GM21786 (cell line): ENCODE measurements at regions not wholly inside any gene's neighbourhood (a gene's known extent, or its start where the extent isn't known, plus 50 kb on each side); places are given as distances from the start of the nearest gene placed in this dataset.

Source experiments
- ATAC-seq: cut with Tn5 transposase; IDR thresholded peaks from one replicate; pipeline ENCODE4 v1.9.1; 2021; ENCODE audit not compliant: unreplicated experiment

DNA sequence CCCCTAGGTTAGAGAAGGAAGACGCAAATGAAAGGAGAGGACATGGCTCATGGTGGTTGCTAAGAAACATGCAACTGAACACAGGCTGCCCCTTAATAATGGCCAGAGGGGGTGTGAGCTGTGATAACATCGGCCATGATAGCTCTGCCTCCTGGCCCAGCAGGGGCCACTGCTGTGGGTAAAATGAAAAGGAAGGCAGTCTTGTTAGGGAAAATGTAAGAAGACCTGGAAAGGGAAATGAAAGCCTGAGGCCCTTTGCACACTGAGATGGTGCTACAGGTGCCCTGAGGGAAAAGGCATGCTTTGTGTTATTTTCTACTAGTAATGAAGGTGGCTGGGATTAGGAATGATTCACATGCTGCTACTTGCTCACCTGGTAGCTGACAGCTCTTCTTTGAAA lies 123.6 kb upstream of the MID1 start:
- no peak for ATAC-seq

DNA sequence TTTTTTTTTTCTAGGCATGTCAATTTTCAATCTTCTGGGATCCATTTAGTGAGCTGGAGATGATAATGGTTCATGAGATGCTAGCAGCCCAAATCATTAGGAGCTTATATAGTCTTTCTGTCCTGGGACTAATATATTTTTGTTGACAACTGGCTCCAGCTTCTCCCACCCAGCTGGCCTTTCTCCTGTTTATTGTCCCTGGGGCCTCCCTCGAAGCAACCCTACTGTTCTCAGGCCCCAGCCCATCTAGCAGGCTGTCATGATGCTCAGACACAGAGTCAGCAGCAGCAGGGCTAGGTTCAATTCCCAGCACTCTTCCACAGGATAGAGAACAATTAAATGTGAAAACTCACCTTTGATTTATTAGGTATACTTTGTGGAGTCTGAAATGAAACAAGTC lies 127.6 kb upstream of the MID1 start:
- no peak for ATAC-seq

DNA sequence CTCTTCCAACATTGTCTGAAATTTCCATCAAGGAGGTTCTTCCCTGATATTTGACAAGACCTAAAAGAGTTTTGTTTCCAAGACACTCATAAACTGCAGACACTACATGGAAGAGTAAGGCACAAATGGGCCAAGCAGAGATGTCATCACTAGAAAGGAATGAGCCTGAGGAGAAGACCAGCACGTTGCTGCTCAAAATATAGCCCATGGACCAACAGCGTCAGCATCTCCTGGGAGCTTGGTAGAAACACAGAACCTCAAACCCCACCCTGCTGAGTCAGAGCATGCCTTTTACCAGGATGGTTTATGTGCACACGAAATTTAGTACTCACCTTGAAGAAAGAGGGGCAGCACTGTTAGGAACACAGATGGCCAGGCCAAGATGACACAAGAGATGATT lies 128.7 kb upstream of the MID1 start:
- no peak for ATAC-seq

DNA sequence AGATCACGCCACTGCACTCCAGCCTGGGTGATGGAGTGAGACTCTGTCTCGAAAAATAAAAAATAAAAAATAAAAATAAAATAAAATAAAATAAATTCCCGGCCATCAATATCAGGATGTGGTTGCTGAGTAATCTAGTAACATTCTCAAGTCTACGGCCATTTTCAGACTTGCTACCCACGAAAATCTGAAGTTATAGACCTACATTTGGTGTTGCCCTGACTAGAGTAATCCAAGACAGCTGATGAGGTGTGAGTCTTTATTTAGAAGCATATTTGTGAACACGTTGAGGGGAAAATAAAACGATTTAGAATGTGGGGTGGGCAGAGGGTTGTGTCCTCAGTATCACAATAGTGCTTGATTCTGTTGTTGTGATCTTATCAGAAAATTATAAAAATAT lies 130.2 kb upstream of the MID1 start:
- no peak for ATAC-seq

DNA sequence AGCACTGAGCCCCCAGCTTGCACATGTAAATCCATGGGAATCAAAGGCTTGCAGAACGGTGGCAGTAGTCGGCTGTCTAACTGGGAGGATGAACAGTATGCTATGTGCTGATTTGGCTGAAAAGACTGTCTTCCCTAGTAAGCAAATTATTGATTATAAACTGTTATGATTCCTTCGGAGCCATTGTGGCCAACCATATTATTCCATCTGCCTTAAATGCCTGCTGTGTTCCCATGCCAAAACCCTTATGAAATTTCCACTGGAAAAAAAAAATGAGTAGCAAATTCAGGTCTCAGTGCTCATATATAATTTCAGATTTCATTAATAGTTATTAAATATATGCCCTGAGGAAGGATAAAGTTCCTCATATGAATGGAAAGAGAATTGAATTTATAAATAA lies 132.7 kb upstream of the MID1 start:
- ATAC-seq, result no peak

DNA sequence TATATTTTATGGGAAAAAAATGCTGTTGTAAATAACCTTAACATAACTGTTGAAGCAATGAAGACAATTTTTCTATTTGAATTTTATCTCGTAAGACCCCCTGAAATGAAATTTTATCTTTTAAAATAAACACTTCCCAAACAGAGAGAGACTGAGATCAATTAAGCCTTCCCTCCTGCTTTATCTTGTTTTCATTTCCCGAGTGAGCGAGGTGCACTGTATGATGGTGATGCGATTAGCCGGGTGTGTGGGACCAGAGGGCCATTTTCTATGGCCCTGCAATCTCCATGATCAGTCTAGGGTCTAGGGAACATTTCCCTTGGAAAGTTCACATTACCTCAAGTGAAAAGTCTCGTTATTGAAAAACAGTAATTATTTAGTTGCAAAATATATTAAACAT lies 134.1 kb upstream of the MID1 start:
- no peak for ATAC-seq

DNA sequence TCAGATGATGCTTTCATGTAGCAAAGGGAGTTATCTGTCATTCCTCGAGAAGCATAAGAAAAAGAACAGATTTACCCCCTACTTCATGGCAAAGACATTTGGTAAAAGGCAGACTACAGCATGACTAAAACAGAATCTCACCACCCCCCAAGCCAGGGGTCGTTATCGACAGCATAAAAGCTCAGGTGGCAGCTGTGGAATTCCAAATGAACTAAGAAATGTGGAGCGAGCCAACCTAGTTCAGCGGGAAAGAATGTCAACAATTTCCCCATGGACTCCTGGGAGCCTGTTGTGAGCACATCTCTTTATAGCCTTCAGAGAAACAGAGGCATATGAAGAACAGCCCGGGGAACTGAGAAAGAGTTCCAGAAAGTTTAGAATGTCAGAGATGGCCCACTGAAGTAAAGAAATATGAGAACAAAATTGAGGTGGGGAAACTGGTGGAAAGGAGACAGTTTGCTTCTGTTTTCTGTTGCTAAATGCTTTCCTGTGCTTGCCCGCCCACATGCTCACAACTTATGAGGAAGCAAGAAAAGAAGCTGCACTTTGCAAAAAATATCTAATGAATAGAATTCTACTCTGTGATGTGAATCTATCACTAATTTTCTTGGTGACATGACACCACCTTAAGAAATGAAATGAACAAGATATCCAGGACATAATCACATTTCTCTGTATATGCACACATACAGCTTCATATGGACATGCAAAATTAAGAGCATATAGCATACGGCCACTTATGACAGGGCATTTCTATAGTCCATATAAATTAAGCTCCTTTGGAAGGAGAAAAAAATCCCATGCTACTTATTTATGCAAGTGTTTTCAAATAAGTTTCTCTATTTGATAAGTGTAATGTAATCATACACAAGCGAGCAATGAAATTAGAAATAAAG lies 135.3 kb upstream of the MID1 start:
- ATAC-seq, result no peak

DNA sequence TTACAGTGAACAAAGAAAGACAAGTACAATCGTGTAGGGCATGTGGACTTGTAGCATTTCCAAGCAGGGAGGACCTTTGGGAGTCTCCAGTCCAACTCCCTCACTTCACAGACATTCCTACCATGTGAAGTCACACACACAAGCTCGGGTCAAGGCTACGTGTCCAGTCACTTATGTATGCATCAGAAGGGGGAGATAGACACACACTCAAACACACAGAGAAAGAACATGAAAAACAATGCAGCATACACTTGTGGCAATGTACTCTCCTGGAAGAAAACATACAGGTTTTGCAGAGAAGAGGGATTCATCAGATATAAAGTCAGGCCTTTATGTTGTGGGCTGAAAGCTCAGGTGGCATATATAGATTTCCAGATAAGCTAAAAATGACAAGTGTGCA lies 136.1 kb upstream of the MID1 start:
- no peak for ATAC-seq

DNA sequence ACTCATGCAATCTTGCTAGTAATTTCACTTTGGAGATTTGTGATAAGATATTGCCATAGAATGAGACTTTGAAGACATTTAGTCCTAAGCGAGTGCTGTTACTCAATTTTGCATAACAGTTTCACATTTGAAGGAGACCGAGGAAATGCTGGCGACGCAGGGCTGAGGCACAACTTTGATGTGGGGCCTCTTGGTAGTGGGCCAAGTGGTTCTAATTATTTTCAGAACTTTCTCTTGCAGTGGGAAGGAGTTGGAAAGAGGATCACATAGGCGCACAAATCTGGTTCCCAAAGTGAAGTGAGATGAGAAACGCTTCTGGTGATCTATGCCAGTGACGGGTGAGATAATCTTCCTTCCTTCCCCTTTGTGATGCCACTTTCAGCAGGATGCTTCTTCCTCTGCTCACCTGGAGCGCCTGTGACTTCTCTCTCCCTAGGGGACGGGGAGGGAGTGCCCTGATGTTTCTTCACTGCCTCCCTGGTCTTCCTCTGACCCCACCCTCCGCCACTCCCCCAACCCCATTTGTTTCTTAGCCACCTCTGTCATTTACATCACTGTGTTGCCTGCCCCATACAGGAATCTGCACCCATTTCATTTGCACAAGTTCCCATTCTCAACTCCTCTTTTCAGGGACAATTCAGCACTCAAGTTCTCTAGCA lies 138.9 kb upstream of the MID1 start:
- no peak for ATAC-seq

DNA sequence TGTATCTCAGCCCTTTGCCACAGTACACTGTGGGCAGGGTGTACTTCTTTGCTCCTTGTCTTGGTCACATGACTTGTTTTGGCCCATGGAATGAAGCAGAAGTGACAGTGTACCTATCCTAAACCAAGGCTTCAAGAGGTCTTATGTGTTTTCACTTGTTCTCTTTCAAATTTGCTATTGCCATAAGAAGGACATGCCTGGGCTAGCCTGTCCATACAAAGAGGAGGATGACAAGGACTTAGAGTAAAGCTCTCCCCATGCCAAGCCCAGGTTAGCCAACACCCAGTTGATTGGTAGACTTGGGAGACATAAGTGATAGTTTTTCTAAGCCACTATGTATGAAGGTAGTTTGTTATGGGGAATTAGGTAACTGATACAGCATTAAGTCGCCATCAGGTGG lies 141.1 kb upstream of the MID1 start:
- no peak for ATAC-seq

DNA sequence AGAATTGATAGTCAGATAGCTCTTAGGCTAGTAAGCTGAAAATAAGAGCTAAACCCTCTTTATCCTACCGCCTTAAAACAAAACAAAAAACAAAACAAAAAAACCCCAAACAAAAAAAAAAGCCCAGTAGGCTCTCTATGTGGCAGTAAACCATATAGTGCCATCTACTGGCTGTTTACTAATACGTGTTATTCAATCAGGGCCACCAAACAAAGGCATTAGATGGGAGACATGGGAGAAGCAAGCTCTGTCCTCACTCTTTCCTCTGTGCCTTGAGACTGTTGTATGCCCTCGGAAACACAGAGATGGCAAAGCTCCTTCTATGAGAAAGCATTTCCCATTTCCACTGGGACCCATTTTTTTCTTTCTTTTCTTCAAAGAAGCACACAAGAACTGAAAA lies 148.8 kb upstream of the MID1 start:
- ATAC-seq, result peak; percentile 80

DNA sequence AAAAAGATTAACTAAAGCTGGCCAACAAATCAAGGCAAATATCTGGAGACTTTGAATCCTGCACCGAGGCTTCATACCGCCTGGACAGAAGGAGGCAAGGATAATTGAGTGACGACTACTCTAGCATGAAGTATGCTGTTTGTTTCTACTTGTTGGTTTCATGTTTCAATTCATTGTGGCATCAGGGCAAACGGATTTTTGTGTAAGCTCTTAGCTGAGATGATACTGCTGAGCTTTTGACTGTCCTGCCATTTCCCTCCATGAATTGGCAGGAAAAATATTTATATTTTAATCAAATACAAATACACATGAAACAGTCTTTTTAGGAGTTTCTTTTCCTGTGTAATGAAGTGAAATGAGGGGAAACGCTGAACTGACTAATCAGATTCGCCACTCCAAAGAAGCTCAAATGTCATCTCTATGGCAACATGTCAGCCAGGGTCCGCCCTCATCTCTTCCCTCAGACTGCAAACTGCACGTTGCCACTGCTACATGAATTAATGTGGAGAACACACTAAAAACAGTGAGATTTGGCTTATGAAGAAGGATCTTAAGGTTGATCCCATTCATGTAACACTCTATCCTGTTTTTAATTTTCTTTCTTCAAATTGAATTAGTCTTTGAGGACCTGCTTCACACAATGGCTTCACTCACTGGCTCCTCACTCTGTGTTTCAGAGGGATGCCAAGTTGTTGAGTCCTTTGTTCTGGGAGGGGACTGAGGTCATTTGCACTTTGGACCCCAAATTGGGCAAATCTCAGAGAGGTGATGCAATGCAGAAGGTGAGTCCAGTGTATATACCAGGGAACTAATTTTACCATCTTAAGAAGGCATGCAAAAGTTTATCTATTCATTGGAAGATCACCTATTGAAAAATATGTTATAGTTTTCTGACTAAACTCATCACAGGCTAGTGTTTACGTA lies 149.6 kb upstream of the MID1 start:
- ATAC-seq, result no peak

DNA sequence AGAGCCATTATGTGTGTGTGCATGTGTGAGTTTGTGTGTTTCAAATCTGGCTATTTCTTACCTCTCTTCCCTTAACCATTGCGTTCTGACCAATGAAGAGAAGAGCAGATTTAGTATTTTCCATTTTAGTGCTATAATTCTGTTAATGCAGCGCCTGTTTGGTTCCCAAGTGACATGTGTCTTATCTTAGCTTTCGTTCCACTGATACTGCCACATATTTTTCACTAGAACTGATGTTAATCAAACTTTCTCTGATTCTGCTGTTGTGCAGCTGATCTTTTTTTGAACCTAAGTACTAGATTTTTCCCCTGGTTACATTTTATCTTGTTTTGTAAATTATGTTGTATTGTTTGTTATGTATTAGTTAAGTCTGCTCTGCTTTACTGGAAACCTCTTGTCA lies 152.9 kb upstream of the MID1 start:
- no peak for ATAC-seq

DNA sequence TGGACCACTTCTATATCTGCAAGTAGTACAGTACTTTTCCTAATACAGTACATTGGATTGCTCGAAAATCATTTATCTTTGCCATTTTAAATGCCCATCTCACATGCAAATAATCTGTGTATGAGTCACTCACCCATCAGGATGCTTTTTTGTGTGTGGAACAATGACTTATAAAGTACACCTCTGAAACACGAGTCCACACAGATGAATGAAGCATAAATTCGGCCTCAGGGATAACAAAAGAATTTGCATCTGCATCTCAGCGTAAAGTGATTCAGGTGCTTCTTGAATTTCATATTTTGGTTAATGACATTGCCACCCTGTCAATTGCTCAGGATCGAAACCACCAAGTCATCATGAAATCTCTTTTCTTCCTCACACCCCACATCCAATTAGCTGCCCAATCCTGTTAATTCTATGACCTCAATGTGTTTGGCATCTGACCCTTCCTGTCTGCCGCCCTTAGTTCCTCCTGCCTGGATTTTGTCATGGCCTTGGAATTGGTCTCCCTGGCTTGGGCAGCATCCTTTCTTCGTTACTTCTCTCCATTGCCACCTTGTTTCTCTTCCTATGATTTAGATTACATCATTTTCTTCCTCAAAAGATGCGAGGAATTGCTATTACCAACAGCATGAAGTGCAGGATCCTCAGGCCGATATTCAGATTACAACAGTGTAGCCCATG lies 161.6 kb upstream of the MID1 start:
- ATAC-seq, result no peak

DNA sequence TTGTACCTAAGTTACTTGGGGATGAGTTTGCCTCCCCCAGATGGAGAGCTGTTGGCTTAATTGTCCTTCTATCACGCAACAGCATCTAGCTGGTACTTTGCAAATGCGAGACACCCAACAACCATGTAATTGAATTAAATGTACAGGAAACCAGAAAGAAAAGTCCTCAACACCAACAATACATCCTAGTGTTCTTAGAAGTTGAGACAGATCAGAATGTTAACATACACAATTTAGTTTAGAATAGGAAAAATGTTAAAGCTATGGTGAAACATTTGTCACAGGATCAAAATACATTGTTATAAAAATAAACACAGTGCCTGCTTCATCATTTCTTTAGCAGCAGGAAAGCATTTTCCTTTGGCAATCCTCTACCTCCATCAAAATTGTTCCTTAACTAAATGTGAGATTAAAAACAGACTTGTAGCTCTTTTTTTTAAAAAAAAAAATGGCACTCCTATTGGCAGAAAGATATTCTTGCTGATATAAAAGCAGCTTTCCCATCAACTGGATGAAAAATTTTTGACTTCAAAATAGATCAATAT lies 163.1 kb upstream of the MID1 start:
- no peak for ATAC-seq

DNA sequence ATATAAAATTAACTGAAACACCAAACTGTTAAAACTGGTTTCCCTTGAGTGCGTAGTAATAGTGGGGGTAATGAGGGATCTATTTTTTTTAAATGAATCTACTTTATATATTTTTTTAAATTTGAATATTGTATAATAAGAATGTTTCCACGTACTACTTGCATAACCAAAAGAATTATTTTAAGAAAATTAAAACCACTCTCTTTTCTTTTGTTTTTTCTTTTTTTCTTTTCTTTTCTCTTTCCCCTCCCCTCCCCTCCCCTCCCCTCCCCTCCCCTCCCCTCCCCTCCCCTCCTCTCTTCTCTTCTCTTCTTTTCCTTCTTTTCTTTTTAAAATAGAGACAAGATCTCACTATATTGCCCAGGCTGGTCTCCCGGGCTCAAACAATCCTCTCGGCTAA lies 166.9 kb upstream of the MID1 start:
- ATAC-seq, result no peak

DNA sequence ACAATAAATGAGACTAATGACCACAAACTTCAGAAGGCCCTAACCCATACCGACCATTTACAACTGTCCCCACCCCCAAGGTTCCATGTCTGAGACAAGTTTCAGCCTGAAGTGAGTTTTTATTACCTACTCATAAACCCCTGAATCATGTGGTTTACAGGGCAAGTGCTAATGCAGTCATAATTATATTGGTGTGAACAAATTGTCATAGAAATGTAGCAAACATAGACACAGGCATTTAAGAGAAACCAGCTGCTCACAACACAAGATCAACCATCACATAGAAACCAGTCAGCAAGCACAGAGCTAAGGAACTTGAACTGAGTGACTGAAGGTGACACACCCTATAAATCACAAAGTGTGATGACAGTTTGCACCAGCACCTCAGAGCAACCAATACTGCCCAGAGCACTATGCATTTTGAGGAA lies 173.8 kb upstream of the MID1 start:
- ATAC-seq, result no peak

DNA sequence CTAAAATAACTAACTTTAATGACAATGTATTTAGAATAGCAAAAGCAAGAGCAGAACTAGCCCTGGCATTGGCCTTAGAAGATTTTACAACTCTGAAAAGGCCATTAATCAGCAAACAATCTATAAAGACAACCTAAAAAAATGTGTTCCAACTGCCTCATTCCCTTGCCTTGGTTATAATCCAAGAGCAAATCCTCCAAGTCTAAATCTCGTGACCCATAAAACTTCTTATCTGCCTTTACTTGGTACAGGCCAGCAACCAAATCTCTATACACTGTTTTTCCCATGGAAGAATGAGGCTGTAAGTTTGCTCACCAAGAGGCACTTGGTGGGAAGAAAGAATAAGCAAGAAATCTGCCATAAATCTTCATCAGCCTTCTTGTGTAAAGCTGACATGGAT lies 175.3 kb upstream of the MID1 start:
- no peak for ATAC-seq

DNA sequence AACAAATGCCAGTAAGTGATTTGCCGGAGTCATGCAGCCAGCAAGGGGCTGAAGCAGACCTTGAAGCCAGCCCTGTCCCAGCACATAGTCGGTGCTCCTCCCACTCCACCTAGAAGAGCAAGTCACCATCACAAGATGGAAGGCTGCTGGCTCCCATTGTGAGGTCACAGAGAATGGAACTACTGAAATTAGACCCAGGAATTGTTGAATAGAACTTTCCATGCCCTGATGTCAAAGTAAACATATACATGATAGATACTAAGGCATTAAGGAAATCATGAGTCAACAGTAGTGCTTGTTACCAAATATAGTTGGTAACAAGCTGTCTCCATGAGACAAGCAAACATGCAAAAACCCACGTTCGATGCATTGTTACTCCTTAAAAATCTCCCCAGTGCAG lies 177.1 kb upstream of the MID1 start:
- no peak for ATAC-seq

DNA sequence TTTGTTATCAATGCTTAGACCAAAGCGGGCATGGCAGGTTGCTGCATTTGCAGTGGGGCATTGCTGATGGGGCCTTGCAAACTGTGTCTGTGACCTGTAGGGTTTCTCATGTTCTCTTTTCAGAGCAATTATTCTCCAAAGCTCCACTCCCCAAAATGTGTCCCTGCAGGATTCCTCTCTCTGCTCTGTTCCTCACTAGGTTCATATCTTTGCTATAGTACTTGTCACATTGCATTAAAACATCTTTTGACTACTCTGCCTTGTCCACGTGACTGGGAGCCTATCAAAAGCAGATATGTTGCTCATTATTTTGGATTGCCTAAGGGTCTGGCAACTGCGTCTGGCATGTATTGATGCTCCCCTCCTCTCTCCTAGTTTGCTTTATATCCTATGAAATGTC lies 177.7 kb upstream of the MID1 start:
- ATAC-seq, result no peak

DNA sequence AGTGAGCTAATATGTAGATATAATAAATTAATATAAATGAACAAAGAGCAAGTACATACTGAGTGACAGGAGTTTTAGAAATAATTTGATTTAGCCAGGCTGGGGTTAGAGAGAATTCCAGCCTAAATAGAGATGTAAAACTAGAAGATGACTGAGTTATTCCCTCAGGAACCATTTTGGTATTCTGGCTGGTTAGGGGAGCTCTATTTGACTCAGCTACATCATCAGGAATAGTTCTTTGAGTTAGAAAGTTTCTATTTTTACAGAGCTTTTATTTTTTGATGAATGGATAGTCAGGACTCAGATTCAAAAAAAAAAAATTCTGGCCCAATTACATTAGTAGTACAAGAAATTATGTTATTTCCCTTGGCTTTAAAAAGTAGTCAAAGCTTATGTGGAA lies 180.4 kb upstream of the MID1 start:
- ATAC-seq, result no peak
